ENCODE measurements at regions not wholly inside any gene's neighbourhood (a gene's known extent, or its start where the extent isn't known, plus 50 kb on each side); places are given as distances from the start of the nearest gene placed in this dataset.

DNA sequence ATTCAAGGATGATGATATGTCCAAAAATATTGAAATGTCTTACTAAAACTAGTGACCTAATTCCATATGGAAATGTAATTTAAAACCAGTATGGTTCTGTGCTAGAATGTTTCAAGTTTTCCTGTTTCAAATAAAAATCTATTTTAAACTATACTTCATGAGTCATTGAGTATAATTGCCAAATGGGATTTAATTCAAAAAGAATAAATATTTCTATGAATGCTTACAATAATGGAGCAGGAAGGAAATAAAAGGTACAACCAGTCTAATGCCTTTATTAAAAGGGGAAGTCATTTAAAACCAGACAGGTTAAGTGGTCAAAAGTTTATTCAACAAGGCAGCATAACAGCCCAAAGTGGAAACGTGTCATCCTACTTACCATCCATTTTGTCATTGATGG, 2347.1 kb downstream of the PCDH7 start:
- Histone ChIP-seq H3K9me3 (peaks cover 0 to 12% (median 0%) of the 10 kb centered on the region in 4 donors), H3K27me3 (no peaks in the 10 kb centered on the region), H3K27ac (replicated peaks in 1 of 4) (no peak overlapping the region), H3K4me3 (no peak overlapping the region), H3K36me3 (no peaks in the 10 kb centered on the region), H3K4me1 (peaks cover 0 to 8% (median under 1%) of the 10 kb centered on the region in 4 donors)
- no peak for TF ChIP-seq EP300 (IDR thresholded peaks at IDR 0.05)
- TF ChIP-seq POLR2AphosphoS5 (IDR thresholded peaks at IDR 0.05), result no peak
- TF ChIP-seq, protein P1, sequence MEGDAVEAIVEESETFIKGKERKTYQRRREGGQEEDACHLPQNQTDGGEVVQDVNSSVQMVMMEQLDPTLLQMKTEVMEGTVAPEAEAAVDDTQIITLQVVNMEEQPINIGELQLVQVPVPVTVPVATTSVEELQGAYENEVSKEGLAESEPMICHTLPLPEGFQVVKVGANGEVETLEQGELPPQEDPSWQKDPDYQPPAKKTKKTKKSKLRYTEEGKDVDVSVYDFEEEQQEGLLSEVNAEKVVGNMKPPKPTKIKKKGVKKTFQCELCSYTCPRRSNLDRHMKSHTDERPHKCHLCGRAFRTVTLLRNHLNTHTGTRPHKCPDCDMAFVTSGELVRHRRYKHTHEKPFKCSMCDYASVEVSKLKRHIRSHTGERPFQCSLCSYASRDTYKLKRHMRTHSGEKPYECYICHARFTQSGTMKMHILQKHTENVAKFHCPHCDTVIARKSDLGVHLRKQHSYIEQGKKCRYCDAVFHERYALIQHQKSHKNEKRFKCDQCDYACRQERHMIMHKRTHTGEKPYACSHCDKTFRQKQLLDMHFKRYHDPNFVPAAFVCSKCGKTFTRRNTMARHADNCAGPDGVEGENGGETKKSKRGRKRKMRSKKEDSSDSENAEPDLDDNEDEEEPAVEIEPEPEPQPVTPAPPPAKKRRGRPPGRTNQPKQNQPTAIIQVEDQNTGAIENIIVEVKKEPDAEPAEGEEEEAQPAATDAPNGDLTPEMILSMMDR (IDR thresholded peaks at IDR 0.05), result no peak
- no peak for TF ChIP-seq POLR2A (IDR thresholded peaks at IDR 0.05; ENCODE audit: low read depth)
- WGBS, result 34% methylated on average over 1 of the region's 1 CpG
- DNase-seq (ENCODE audit: extremely low spot score), result no peak
- intact Hi-C loops (cut with DNase I), result no loop called here

DNA sequence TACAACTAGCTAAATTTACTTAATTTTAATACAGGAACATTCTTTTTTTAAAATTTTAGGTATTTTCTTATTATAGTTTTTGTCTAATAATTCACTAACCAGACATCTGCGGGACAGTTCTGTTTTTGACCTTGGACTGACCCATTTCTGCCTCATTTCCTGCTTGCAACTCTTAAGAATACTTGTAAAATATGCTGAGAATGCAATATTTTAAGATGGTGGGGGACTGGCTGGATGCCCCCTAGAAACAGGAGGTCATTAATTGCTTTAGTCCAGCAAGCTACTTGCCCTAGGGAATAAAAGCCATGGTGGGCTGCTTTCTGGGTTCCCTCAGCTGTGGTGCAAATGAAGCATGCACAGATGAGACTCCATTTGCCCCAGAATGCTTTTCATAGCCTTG, 2348.4 kb downstream of the PCDH7 start:
- no peak overlapping the region for H3K4me3 ChIP-seq
- 76% methylated on average over 1 of the region's 1 CpG for WGBS

DNA sequence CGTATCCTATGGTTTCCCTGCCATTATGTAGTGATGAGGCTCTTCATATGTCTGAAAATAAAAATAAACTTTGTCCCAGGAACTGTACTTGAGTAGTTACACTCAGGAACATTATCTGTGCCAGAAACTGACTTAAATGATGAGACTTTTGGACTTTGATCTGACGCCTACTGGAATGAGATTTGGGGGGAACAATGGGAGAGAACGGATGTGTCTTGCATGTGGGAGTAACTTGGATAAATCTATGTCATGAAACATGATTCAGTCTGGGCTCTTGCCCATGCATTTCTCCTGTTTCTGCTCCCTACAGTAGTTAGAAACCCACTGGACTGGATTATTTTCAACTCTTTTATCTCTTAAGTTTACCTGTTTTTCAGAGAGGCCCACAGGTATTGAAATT, 2351.4 kb downstream of the PCDH7 start:
- DNase-seq (ENCODE audit: extremely low spot score), result no peak
- no peaks in the 10 kb centered on the region for H3K36me3 ChIP-seq
- no peak overlapping the region for H3K4me3 ChIP-seq
- no peak overlapping the region for H3K27ac ChIP-seq (replicated peaks in 1 of 4)
- no peak for TF ChIP-seq EP300 (IDR thresholded peaks at IDR 0.05)
- no peak for TF ChIP-seq POLR2A (IDR thresholded peaks at IDR 0.05; ENCODE audit: low read depth)
- TF ChIP-seq POLR2AphosphoS5 (IDR thresholded peaks at IDR 0.05), result no peak
- TF ChIP-seq, protein P1 (IDR thresholded peaks at IDR 0.05), result no peak
- intact Hi-C loops (cut with DNase I), result no loop called here
- 31% methylated on average over 3 of the region's 3 CpGs for WGBS
- peaks cover 0 to 8% (median 0%) of the 10 kb centered on the region in 4 donors for H3K4me1 ChIP-seq
- peaks cover 0 to 12% (median 0%) of the 10 kb centered on the region in 4 donors for H3K9me3 ChIP-seq
- H3K27me3 ChIP-seq, result no peaks in the 10 kb centered on the region

More for the DNA sequence above, 2348.4 kb downstream of the PCDH7 start:
- Histone ChIP-seq H3K27ac (replicated peaks in 1 of 4) (no peak overlapping the region), H3K9me3 (peaks cover 0 to 12% (median 0%) of the 10 kb centered on the region in 4 donors), H3K36me3 (no peaks in the 10 kb centered on the region), H3K4me1 (peaks cover 0 to 11% (median 0%) of the 10 kb centered on the region in 4 donors), H3K27me3 (no peaks in the 10 kb centered on the region)
- no peak for DNase-seq (ENCODE audit: extremely low spot score)
- intact Hi-C loops (cut with DNase I), result no loop called here
- no peak for TF ChIP-seq POLR2AphosphoS5 (IDR thresholded peaks at IDR 0.05)
- TF ChIP-seq, protein P1 (IDR thresholded peaks at IDR 0.05), result no peak

DNA sequence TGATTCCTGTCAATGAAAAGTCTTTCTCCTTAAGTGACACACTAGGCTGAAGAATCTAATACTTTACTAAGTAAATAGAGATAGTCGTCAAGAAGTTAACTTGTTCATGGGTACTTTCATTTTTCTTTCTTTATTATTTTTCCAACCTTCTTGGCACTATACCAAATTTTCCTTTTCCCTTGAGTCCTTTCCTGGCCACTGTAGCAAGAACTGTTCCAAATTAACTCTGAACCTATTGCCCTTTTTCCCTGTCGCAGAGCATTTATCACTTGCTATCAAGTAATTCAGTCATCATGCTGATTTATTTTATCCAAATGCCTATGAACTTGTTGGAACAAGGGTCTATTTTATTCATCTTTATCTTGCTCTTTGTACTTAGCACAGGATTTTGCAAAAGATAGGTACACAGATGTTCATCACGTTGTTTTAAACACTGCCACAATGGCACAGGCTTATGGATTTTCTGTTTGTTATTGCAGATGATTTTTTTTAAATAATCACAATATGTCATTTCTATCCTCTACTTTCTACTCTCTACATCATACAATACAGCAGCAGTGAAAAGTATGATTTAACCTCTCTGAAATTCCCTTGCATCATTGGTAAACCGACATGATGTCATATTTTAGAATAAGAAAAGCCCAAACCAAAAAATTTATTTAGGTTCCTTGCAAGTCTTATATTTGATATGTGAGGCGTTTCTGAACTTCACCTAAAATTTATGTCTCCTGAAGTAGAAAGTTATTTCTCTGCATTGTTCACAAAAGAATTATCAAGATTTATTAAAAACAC, 2352.3 kb downstream of the PCDH7 start:
- no peak overlapping the region for H3K27ac ChIP-seq (replicated peaks in 1 of 4)
- H3K36me3 ChIP-seq, result no peaks in the 10 kb centered on the region
- H3K4me1 ChIP-seq, result peaks cover 0 to 8% (median 0%) of the 10 kb centered on the region in 4 donors
- intact Hi-C loops (cut with DNase I), result no loop called here
- DNase-seq (ENCODE audit: extremely low spot score), result no peak
- H3K27me3 ChIP-seq, result no peaks in the 10 kb centered on the region
- TF ChIP-seq POLR2A (IDR thresholded peaks at IDR 0.05; ENCODE audit: low read depth) (no peak), EP300 (IDR thresholded peaks at IDR 0.05) (no peak), POLR2AphosphoS5 (IDR thresholded peaks at IDR 0.05) (no peak)
- TF ChIP-seq, protein P1 (IDR thresholded peaks at IDR 0.05), result no peak
- 52% methylated on average over 5 of the region's 5 CpGs for WGBS
- peaks cover 0 to 12% (median 0%) of the 10 kb centered on the region in 4 donors for H3K9me3 ChIP-seq
- H3K4me3 ChIP-seq, result no peak overlapping the region
